ENCODE measurements at regions not wholly inside any gene's neighbourhood (a gene's known extent, or its start where the extent isn't known, plus 50 kb on each side); places are given as distances from the start of the nearest gene placed in this dataset.

DNA sequence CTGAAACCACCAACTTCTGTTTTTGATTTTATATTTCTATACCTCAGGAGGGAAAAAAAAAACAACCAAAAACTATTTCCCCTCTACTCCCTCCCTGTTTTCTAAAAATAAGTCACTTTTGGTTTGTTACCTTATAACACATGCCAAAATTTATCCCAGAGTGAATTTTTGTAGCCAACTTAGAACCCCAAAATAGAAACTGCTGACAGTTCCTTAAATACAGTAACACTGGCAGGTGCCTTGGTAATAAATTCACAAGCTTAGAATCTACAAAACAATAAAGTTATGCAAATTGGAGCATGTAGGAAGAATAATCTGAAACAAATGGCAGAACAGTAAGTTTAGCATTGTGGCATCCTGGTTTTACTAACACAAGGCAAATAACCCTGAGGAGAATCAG lies 165.0 kb upstream of the HDAC9 start:
- no peak for TF ChIP-seq RCOR1 (conservative IDR thresholded peaks at IDR 0.05; ENCODE audit: low read depth, low read length)
- no peak for TF ChIP-seq EZH2 (IDR thresholded peaks at IDR 0.05; ENCODE audit: borderline replicate concordance, control insufficient read depth, low read depth, low read length)
- TF ChIP-seq JUND (IDR thresholded peaks at IDR 0.05; ENCODE audit: low read depth, low read length) = no peak
- no peak for TF ChIP-seq RFX5 (IDR thresholded peaks at IDR 0.05; ENCODE audit: low read depth, low read length)
- TF ChIP-seq, protein P1, sequence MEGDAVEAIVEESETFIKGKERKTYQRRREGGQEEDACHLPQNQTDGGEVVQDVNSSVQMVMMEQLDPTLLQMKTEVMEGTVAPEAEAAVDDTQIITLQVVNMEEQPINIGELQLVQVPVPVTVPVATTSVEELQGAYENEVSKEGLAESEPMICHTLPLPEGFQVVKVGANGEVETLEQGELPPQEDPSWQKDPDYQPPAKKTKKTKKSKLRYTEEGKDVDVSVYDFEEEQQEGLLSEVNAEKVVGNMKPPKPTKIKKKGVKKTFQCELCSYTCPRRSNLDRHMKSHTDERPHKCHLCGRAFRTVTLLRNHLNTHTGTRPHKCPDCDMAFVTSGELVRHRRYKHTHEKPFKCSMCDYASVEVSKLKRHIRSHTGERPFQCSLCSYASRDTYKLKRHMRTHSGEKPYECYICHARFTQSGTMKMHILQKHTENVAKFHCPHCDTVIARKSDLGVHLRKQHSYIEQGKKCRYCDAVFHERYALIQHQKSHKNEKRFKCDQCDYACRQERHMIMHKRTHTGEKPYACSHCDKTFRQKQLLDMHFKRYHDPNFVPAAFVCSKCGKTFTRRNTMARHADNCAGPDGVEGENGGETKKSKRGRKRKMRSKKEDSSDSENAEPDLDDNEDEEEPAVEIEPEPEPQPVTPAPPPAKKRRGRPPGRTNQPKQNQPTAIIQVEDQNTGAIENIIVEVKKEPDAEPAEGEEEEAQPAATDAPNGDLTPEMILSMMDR (IDR thresholded peaks at IDR 0.05 in 2 of 3, conservative IDR thresholded peaks at IDR 0.05 in 1 of 3; ENCODE audit: control insufficient read depth in 2 of 3, extremely low read depth in 1 of 3, insufficient read depth in 1 of 3, low read depth in 3 of 3, low read length in 3 of 3) = no peak
- no peak for TF ChIP-seq ESRRA (IDR thresholded peaks at IDR 0.05; ENCODE audit: low read length)
- no peak for TF ChIP-seq POLR2AphosphoS5 (IDR thresholded peaks at IDR 0.05; ENCODE audit: low read length)
